GM23338 (cell line): ENCODE measurements at regions not wholly inside any gene's neighbourhood (a gene's known extent, or its start where the extent isn't known, plus 50 kb on each side); places are given as distances from the start of the nearest gene placed in this dataset.

Experiments
- ATAC-seq: fragments of 200-7000 bp; cut with Tn5 transposase; 3 replicates; pipeline ENCODE4 v1.9.1; 2020
- DNase-seq: peaks from one replicate; pipeline ENCODE4 v3.0.0-alpha.2; 2015; ENCODE audit warnings: low spot score
- H2AFZ ChIP-seq: fragments of 200-600 bp; sonication (generic); 2 replicates; pipeline ENCODE4 v1.8.0; 2016; ENCODE audit warnings: antibody characterized with exemption, mild to moderate bottlenecking, moderate library complexity
- H3F3A ChIP-seq: fragments of 200-600 bp; sonication (generic); replicated peaks from 2 replicates; pipeline ENCODE4 v1.8.0; 2017; ENCODE audit warnings: antibody characterized with exemption, mixed run types, low read depth
- H3K27ac ChIP-seq: fragments of 200-600 bp; sonication (generic); 2 replicates; pipeline ENCODE4 v1.6.1; 2016; ENCODE audit warnings: low read depth
- H3K27me3 ChIP-seq: fragments of 200-600 bp; sonication (generic); 2 replicates; pipeline ENCODE4 v1.8.0; 2016; ENCODE audit warnings: mild to moderate bottlenecking, mixed run types, moderate library complexity; ENCODE audit not compliant: insufficient read depth
- H3K36me3 ChIP-seq: fragments of 200-600 bp; sonication (generic); 2 replicates; pipeline ENCODE4 v1.8.0; 2016; ENCODE audit warnings: mild to moderate bottlenecking; ENCODE audit not compliant: insufficient read depth
- H3K4me1 ChIP-seq: fragments of 200-600 bp; sonication (generic); 2 replicates; pipeline ENCODE4 v1.8.0; 2016; ENCODE audit warnings: mild to moderate bottlenecking, moderate library complexity; ENCODE audit not compliant: insufficient read depth
- H3K4me2 ChIP-seq: fragments of 200-600 bp; sonication (generic); 2 replicates; pipeline ENCODE4 v1.7.1; 2017; ENCODE audit warnings: mixed run types
- H3K4me3 ChIP-seq: fragments of 200-600 bp; sonication (generic); 2 replicates; pipeline ENCODE4 v1.6.1; 2016; ENCODE audit warnings: mixed run types
- H3K79me2 ChIP-seq: fragments of 200-600 bp; sonication (generic); replicated peaks from 2 replicates; pipeline ENCODE4 v1.8.0; 2017; ENCODE audit warnings: mild to moderate bottlenecking; ENCODE audit not compliant: insufficient read depth
- H3K9me2 ChIP-seq: fragments of 200-600 bp; sonication (generic); 2 replicates; pipeline ENCODE4 v1.8.0; 2017; ENCODE audit not compliant: insufficient read depth
- H4K20me1 ChIP-seq: fragments of 200-600 bp; sonication (generic); replicated peaks from 2 replicates; pipeline ENCODE4 v1.8.0; 2017; ENCODE audit warnings: mild to moderate bottlenecking; ENCODE audit not compliant: insufficient read depth
- H3K27ac Mint-ChIP-seq: 2 replicates; pipeline ENCODE4 v1.8.0; 2020; ENCODE audit warnings: inconsistent platforms, mild to moderate bottlenecking, moderate library complexity, mixed read lengths
- H3K27me3 Mint-ChIP-seq: 3 replicates; pipeline ENCODE4 v1.8.0; 2022; ENCODE audit warnings: low read depth, mild to moderate bottlenecking, moderate library complexity, mixed read lengths, inconsistent platforms; ENCODE audit not compliant: insufficient read depth, poor library complexity
- H3K36me3 Mint-ChIP-seq: 3 replicates; pipeline ENCODE4 v1.8.0; 2021; ENCODE audit warnings: low read depth, mild to moderate bottlenecking, inconsistent platforms, moderate library complexity, mixed read lengths
- H3K4me1 Mint-ChIP-seq: 3 replicates; pipeline ENCODE4 v1.8.0; 2020; ENCODE audit warnings: mild to moderate bottlenecking, inconsistent platforms, mixed read lengths
- H3K4me3 Mint-ChIP-seq: 3 replicates; pipeline ENCODE4 v1.8.0; 2021; ENCODE audit warnings: moderate library complexity, mild to moderate bottlenecking, inconsistent platforms, mixed read lengths
- H3K9me3 Mint-ChIP-seq: 3 replicates; pipeline ENCODE4 v1.8.0; 2020; ENCODE audit warnings: moderate library complexity, mild to moderate bottlenecking, inconsistent platforms, mixed read lengths
- CREB1 ChIP-seq: fragments of 250-450 bp; sonication (Bioruptor Pico); IDR thresholded peaks from 2 replicates; pipeline ENCODE4 v1.5.0; 2020; ENCODE audit warnings: low read depth, mild to moderate bottlenecking, moderate library complexity
- CTCF ChIP-seq, 2 experiments: fragments of 200-600 bp in 1 of 2; sonication (generic) in 1 of 2; conservative IDR thresholded peaks; 2 replicates each; pipeline versions ENCODE4 v1.5.1 to v1.6.1; 2016 to 2017; ENCODE audit warnings: antibody characterized with exemption in 2 of 2, low read depth in 2 of 2, mild to moderate bottlenecking in 2 of 2, moderate library complexity in 1 of 2
- EZH2 ChIP-seq: fragments of 200-600 bp; sonication (generic); IDR thresholded peaks from one replicate; pipeline ENCODE4 v1.8.0; 2017; ENCODE audit warnings: antibody characterized with exemption, mild to moderate bottlenecking, low read depth; ENCODE audit not compliant: unreplicated experiment
- EZH2phosphoT487 ChIP-seq: fragments of 200-600 bp; sonication (generic); IDR thresholded peaks from one replicate; pipeline ENCODE4 v1.8.1; 2018; ENCODE audit warnings: antibody characterized with exemption; ENCODE audit not compliant: unreplicated experiment
- JUNB ChIP-seq: IDR thresholded peaks from one replicate; pipeline ENCODE4 v1.6.1; 2016; ENCODE audit warnings: antibody characterized with exemption; ENCODE audit not compliant: unreplicated experiment
- NANOG ChIP-seq: IDR thresholded peaks from 2 replicates; pipeline ENCODE4 v1.6.1; 2016; ENCODE audit warnings: antibody characterized with exemption, borderline replicate concordance
- POLR2AphosphoS5 ChIP-seq: IDR thresholded peaks from 2 replicates; pipeline ENCODE4 v1.6.1; 2016; ENCODE audit warnings: antibody characterized with exemption, low read depth
- STAT1 ChIP-seq: IDR thresholded peaks from one replicate; pipeline ENCODE4 v1.6.1; 2016; ENCODE audit warnings: antibody characterized with exemption; ENCODE audit not compliant: unreplicated experiment
- ZNF114 ChIP-seq: fragments of 250-450 bp; sonication (Bioruptor Pico); IDR thresholded peaks from 2 replicates; pipeline ENCODE4 v1.5.0; 2020; ENCODE audit warnings: mild to moderate bottlenecking, moderate library complexity
- ZNF331 ChIP-seq: fragments of 250-450 bp; sonication (Bioruptor Pico); IDR thresholded peaks from 2 replicates; pipeline ENCODE4 v1.5.0; 2020; ENCODE audit warnings: low read depth, mild to moderate bottlenecking, moderate library complexity
- TF ChIP-seq, protein P1 (sequence below): IDR thresholded peaks from 2 replicates; pipeline ENCODE4 v1.6.1; 2016; ENCODE audit warnings: antibody characterized with exemption
- TF ChIP-seq, protein P2 (sequence below): IDR thresholded peaks from one replicate; pipeline ENCODE4 v1.6.1; 2018; ENCODE audit warnings: antibody characterized with exemption; ENCODE audit not compliant: unreplicated experiment
- TF ChIP-seq, protein P3 (sequence below): fragments of 250-450 bp; sonication (Bioruptor Pico); IDR thresholded peaks from 2 replicates; pipeline ENCODE4 v1.5.0; 2020; ENCODE audit warnings: mild to moderate bottlenecking, moderate library complexity

- Mint-ChIP-seq H3K4me3 (no peak overlapping the region), H3K27me3 (peaks cover 2% of the 10 kb centered on the region), H3K9me3 (no peaks in the 10 kb centered on the region; the same call in 2 of the 3 replicates), H3K4me1 (no peaks in the 10 kb centered on the region), H3K27ac (no peak overlapping the region), H3K36me3 (no peaks in the 10 kb centered on the region)
- Histone ChIP-seq H3K4me3 (no peak overlapping the region), H3F3A (no peaks in the 10 kb centered on the region), H3K79me2 (no peaks in the 10 kb centered on the region), H3K9me2 (no peaks in the 10 kb centered on the region), H2AFZ (no peak overlapping the region), H3K27ac (no peak overlapping the region), H3K36me3 (no peaks in the 10 kb centered on the region), H3K4me1 (no peaks in the 10 kb centered on the region), H4K20me1 (no peaks in the 10 kb centered on the region), H3K27me3 (no peaks in the 10 kb centered on the region), H3K4me2 (no peak overlapping the region)
- no peak for DNase-seq
- ATAC-seq = no peak
- TF ChIP-seq, protein P1, sequence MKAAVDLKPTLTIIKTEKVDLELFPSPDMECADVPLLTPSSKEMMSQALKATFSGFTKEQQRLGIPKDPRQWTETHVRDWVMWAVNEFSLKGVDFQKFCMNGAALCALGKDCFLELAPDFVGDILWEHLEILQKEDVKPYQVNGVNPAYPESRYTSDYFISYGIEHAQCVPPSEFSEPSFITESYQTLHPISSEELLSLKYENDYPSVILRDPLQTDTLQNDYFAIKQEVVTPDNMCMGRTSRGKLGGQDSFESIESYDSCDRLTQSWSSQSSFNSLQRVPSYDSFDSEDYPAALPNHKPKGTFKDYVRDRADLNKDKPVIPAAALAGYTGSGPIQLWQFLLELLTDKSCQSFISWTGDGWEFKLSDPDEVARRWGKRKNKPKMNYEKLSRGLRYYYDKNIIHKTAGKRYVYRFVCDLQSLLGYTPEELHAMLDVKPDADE = no peak
- TF ChIP-seq EZH2phosphoT487 (no peak), NANOG (no peak), ZNF331 (CRISPR knock-in tag) (no peak), STAT1 (no peak), JUNB (no peak), CTCF (conservative IDR thresholded peaks at IDR 0.05; ENCODE audit: low read depth in 2 of 2) (no peak), CREB1 (CRISPR knock-in tag) (no peak), ZNF114 (CRISPR knock-in tag) (no peak), EZH2 (no peak), POLR2AphosphoS5 (no peak)
- TF ChIP-seq, protein P2, sequence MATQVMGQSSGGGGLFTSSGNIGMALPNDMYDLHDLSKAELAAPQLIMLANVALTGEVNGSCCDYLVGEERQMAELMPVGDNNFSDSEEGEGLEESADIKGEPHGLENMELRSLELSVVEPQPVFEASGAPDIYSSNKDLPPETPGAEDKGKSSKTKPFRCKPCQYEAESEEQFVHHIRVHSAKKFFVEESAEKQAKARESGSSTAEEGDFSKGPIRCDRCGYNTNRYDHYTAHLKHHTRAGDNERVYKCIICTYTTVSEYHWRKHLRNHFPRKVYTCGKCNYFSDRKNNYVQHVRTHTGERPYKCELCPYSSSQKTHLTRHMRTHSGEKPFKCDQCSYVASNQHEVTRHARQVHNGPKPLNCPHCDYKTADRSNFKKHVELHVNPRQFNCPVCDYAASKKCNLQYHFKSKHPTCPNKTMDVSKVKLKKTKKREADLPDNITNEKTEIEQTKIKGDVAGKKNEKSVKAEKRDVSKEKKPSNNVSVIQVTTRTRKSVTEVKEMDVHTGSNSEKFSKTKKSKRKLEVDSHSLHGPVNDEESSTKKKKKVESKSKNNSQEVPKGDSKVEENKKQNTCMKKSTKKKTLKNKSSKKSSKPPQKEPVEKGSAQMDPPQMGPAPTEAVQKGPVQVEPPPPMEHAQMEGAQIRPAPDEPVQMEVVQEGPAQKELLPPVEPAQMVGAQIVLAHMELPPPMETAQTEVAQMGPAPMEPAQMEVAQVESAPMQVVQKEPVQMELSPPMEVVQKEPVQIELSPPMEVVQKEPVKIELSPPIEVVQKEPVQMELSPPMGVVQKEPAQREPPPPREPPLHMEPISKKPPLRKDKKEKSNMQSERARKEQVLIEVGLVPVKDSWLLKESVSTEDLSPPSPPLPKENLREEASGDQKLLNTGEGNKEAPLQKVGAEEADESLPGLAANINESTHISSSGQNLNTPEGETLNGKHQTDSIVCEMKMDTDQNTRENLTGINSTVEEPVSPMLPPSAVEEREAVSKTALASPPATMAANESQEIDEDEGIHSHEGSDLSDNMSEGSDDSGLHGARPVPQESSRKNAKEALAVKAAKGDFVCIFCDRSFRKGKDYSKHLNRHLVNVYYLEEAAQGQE = no peak
- TF ChIP-seq, protein P3, sequence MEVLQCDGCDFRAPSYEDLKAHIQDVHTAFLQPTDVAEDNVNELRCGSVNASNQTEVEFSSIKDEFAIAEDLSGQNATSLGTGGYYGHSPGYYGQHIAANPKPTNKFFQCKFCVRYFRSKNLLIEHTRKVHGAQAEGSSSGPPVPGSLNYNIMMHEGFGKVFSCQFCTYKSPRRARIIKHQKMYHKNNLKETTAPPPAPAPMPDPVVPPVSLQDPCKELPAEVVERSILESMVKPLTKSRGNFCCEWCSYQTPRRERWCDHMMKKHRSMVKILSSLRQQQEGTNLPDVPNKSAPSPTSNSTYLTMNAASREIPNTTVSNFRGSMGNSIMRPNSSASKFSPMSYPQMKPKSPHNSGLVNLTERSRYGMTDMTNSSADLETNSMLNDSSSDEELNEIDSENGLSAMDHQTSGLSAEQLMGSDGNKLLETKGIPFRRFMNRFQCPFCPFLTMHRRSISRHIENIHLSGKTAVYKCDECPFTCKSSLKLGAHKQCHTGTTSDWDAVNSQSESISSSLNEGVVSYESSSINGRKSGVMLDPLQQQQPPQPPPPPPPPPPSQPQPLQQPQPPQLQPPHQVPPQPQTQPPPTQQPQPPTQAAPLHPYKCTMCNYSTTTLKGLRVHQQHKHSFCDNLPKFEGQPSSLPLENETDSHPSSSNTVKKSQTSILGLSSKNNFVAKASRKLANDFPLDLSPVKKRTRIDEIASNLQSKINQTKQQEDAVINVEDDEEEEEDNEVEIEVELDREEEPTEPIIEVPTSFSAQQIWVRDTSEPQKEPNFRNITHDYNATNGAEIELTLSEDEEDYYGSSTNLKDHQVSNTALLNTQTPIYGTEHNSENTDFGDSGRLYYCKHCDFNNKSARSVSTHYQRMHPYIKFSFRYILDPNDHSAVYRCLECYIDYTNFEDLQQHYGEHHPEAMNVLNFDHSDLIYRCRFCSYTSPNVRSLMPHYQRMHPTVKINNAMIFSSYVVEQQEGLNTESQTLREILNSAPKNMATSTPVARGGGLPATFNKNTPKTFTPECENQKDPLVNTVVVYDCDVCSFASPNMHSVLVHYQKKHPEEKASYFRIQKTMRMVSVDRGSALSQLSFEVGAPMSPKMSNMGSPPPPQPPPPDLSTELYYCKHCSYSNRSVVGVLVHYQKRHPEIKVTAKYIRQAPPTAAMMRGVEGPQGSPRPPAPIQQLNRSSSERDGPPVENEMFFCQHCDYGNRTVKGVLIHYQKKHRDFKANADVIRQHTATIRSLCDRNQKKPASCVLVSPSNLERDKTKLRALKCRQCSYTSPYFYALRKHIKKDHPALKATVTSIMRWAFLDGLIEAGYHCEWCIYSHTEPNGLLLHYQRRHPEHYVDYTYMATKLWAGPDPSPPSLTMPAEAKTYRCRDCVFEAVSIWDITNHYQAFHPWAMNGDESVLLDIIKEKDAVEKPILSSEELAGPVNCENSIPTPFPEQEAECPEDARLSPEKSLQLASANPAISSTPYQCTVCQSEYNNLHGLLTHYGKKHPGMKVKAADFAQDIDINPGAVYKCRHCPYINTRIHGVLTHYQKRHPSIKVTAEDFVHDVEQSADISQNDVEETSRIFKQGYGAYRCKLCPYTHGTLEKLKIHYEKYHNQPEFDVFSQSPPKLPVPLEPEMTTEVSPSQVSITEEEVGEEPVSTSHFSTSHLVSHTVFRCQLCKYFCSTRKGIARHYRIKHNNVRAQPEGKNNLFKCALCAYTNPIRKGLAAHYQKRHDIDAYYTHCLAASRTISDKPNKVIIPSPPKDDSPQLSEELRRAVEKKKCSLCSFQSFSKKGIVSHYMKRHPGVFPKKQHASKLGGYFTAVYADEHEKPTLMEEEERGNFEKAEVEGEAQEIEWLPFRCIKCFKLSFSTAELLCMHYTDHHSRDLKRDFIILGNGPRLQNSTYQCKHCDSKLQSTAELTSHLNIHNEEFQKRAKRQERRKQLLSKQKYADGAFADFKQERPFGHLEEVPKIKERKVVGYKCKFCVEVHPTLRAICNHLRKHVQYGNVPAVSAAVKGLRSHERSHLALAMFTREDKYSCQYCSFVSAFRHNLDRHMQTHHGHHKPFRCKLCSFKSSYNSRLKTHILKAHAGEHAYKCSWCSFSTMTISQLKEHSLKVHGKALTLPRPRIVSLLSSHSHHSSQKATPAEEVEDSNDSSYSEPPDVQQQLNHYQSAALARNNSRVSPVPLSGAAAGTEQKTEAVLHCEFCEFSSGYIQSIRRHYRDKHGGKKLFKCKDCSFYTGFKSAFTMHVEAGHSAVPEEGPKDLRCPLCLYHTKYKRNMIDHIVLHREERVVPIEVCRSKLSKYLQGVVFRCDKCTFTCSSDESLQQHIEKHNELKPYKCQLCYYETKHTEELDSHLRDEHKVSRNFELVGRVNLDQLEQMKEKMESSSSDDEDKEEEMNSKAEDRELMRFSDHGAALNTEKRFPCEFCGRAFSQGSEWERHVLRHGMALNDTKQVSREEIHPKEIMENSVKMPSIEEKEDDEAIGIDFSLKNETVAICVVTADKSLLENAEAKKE (CRISPR knock-in tag) = no peak
Measured at GRCh38 chr11:80371931-80372330, 931.1 kb upstream of the TENM4 start.
